ENCODE measurements at regions not wholly inside any gene's neighbourhood (a gene's known extent, or its start where the extent isn't known, plus 50 kb on each side); places are given as distances from the start of the nearest gene placed in this dataset.

DNA sequence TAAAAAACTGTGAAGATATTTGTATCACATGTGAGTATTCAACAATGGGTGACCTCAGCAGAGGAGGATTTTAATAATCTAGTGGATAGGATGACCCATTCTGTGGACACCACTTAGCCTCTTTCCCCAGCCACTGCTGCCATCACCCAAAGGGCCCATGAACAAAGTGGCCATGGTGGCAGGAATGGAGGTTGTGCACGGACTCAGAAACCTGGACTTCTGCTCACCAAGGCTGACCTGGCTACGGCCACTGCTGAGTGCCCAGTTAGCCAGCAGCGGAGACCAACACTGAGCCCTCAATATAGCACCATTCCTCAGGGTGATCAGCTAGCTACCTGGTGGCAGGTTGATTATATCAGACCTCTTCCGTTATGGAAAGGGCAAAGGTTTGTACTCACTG is 1410.4 kb upstream of the CDH9 start:
- ChIA-PET CTCF (ENCODE audit: unreplicated experiment) (no interaction called here), POLR2A (no interaction called here)
- TF ChIP-seq, protein P1, sequence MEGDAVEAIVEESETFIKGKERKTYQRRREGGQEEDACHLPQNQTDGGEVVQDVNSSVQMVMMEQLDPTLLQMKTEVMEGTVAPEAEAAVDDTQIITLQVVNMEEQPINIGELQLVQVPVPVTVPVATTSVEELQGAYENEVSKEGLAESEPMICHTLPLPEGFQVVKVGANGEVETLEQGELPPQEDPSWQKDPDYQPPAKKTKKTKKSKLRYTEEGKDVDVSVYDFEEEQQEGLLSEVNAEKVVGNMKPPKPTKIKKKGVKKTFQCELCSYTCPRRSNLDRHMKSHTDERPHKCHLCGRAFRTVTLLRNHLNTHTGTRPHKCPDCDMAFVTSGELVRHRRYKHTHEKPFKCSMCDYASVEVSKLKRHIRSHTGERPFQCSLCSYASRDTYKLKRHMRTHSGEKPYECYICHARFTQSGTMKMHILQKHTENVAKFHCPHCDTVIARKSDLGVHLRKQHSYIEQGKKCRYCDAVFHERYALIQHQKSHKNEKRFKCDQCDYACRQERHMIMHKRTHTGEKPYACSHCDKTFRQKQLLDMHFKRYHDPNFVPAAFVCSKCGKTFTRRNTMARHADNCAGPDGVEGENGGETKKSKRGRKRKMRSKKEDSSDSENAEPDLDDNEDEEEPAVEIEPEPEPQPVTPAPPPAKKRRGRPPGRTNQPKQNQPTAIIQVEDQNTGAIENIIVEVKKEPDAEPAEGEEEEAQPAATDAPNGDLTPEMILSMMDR (conservative IDR thresholded peaks at IDR 0.05; ENCODE audit: low read length), result no peak
- no peak for TF ChIP-seq EZH2phosphoT487 (IDR thresholded peaks at IDR 0.05; ENCODE audit: borderline replicate concordance, low read depth, low read length)
- no peaks in the 10 kb centered on the region for H3K9me2 ChIP-seq (ENCODE audit: insufficient read depth, low read length)
- intact Hi-C loops (cut with micrococcal nuclease; ENCODE audit: unreplicated experiment), result no loop called here
- no peaks in the 10 kb centered on the region for H3K79me2 ChIP-seq (ENCODE audit: insufficient read depth, low read depth, low read length)
- no TSS peak for BruUV-seq (replicated peaks)
- no peak overlapping the region for H3K4me3 ChIP-seq (ENCODE audit: low read depth, low read length, poor library complexity, severe bottlenecking)
- H3K27ac ChIP-seq (ENCODE audit: low read depth, low read length, poor library complexity, severe bottlenecking), result no peak overlapping the region
- no peaks in the 10 kb centered on the region for H3K4me1 ChIP-seq (ENCODE audit: insufficient read depth, low read length, poor library complexity, severe bottlenecking)
- H3K9me3 ChIP-seq (ENCODE audit: low read length), result no peaks in the 10 kb centered on the region
- no peak overlapping the region for H3K4me2 ChIP-seq (ENCODE audit: low read length)
- no peak for DNase-seq (ENCODE audit: low spot score)
- H4K20me1 ChIP-seq (ENCODE audit: insufficient read depth, low read length), result no peaks in the 10 kb centered on the region
- H3K36me3 ChIP-seq (ENCODE audit: insufficient read depth, low read length), result no peaks in the 10 kb centered on the region
- no peak overlapping the region for H2AFZ ChIP-seq (ENCODE audit: low read length)

DNA sequence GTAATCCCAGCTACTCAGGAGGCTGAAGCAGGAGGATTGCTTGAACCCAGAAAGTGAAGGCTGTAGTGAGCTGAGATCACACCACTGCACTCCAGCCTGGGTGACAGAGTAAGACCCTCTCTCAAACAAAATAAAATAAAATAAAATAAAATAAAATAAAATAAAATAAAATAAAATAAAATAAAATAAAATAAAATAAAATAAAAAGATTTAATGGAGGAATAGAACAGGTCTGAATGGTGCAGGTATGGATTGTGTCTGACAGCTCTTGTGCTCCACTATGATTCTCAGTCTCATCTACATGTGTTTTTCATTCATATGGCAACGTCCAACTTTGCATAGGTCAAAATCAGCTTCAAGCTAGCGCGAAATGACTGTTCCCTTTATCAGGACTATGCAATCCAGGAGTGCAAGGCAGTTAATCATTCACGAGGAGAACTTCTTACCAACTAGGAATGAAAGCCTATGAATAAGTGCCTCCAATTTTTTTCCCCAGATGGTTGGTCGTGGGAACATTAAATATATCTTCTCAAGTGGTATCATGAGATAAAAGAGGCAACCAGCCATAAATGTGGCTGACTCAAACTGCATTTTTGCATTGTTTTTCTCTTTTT is 1392.3 kb upstream of the CDH9 start:
- Histone ChIP-seq H3K9me3 (ENCODE audit: low read length) (no peaks in the 10 kb centered on the region), H3K4me1 (ENCODE audit: insufficient read depth, low read length, poor library complexity, severe bottlenecking) (no peaks in the 10 kb centered on the region), H4K20me1 (ENCODE audit: insufficient read depth, low read length) (no peaks in the 10 kb centered on the region), H3K4me2 (ENCODE audit: low read length) (no peak overlapping the region), H3K36me3 (ENCODE audit: insufficient read depth, low read length) (no peaks in the 10 kb centered on the region), H3K4me3 (ENCODE audit: low read depth, low read length, poor library complexity, severe bottlenecking) (no peak overlapping the region), H3K9me2 (ENCODE audit: insufficient read depth, low read length) (no peaks in the 10 kb centered on the region), H3K27ac (ENCODE audit: low read depth, low read length, poor library complexity, severe bottlenecking) (no peak overlapping the region), H2AFZ (ENCODE audit: low read length) (no peak overlapping the region), H3K79me2 (ENCODE audit: insufficient read depth, low read depth, low read length) (no peaks in the 10 kb centered on the region)
- CTCF ChIA-PET (ENCODE audit: unreplicated experiment), result no interaction called here
- BruUV-seq (replicated peaks), result no TSS peak
- intact Hi-C loops (cut with micrococcal nuclease; ENCODE audit: unreplicated experiment), result no loop called here
- TF ChIP-seq, protein P1 (conservative IDR thresholded peaks at IDR 0.05; ENCODE audit: low read length), result no peak
- TF ChIP-seq EZH2phosphoT487 (IDR thresholded peaks at IDR 0.05; ENCODE audit: borderline replicate concordance, low read depth, low read length), result no peak
- POLR2A ChIA-PET, result no interaction called here
- no peak for DNase-seq (ENCODE audit: low spot score)

GRCh38 chr5:28421141-28421540 is 1382.8 kb upstream of the CDH9 start:
- Histone ChIP-seq H4K20me1 (ENCODE audit: insufficient read depth, low read length) (no peaks in the 10 kb centered on the region), H2AFZ (ENCODE audit: low read length) (no peak overlapping the region), H3K9me2 (ENCODE audit: insufficient read depth, low read length) (no peaks in the 10 kb centered on the region), H3K79me2 (ENCODE audit: insufficient read depth, low read depth, low read length) (no peaks in the 10 kb centered on the region), H3K27ac (ENCODE audit: low read depth, low read length, poor library complexity, severe bottlenecking) (no peak overlapping the region), H3K9me3 (ENCODE audit: low read length) (no peaks in the 10 kb centered on the region), H3K4me3 (ENCODE audit: low read depth, low read length, poor library complexity, severe bottlenecking) (no peak overlapping the region), H3K4me1 (ENCODE audit: insufficient read depth, low read length, poor library complexity, severe bottlenecking) (no peaks in the 10 kb centered on the region), H3K36me3 (ENCODE audit: insufficient read depth, low read length) (no peaks in the 10 kb centered on the region), H3K4me2 (ENCODE audit: low read length) (no peak overlapping the region)
- no TSS peak for BruUV-seq (replicated peaks)
- POLR2A ChIA-PET, result interaction anchor here (0.5 kb wide), 1 partner anchor 207 kb away, joined by 3 read pairs; no protein-coding TSS in a partner anchor
- no peak for TF ChIP-seq EZH2phosphoT487 (IDR thresholded peaks at IDR 0.05; ENCODE audit: borderline replicate concordance, low read depth, low read length)
- TF ChIP-seq, protein P1 (conservative IDR thresholded peaks at IDR 0.05; ENCODE audit: low read length), result no peak
- CTCF ChIA-PET (ENCODE audit: unreplicated experiment), result no interaction called here
- intact Hi-C loops (cut with micrococcal nuclease; ENCODE audit: unreplicated experiment), result no loop called here
- no peak for DNase-seq (ENCODE audit: low spot score)

All from OCI-LY7 (cell line).